ENCODE measurements at regions not wholly inside any gene's neighbourhood (a gene's known extent, or its start where the extent isn't known, plus 50 kb on each side); places are given as distances from the start of the nearest gene placed in this dataset.

DNA sequence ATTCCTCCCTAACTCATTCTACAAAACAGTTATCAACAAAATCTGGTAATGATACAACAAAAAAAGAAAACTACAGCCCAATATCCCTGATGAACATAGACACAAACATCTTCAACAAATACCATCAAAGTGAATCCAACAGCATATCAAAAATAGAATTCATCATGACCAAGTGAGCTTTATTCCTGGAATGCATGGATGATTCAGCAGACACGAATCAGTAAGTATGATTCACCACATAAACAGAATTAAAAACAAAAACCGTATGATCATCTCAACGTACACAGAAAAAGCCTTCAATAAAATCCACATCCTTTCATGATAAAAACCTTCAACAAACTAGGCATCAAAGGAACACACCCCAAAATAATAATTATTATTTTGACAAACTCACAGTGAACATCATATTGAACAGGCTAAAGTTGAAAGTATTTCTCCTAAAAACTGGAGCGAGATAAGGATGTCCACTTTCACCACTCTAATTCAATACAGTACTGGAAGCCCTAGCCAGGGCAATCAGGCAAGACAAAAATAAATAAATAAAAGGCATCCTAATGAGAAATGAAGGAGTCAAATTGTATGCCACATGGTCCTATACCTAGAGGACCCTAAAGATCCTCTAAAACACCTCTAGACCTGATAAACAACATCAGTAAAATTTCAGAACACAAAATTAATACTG is 305.1 kb upstream of the RGMB start:
- DNase-seq = peak; percentile 73

DNA sequence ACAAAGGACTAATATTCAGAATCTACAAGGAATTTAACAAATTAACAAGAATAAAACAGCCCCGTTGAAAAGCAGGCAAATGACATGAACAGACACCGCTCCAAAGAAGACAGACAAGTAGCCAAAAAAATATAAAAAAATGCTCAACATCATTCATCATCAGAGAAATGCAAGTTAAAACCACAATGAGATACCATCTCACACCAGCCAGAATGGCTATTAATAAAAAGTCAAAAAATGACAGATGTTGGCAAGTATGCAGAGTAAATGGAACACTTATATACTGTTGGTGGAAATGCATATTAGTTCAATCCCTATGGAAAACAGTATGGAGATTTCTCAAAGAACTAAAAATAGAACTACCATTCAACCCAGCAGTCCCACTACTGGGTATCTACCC is 302.7 kb upstream of the RGMB start:
- DNase-seq = peak; percentile 57

DNA sequence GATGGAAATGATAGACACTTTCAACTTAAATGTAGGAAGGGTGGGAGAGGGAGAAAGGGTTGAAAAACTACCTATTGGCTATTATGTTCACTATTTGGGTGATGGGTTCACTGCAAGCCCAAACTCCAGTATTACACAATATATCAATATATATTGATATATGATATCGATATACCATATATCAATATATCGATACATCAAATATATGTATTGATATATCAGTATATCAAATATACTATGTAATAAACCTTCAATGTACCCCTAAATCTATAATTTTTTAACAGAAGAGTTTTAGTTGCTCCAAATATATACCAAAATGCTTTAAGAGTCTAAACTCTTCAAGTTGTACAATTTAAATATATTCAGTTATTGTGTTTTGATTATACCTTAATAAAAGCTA is 302.0 kb upstream of the RGMB start:
- no peak for DNase-seq

DNA sequence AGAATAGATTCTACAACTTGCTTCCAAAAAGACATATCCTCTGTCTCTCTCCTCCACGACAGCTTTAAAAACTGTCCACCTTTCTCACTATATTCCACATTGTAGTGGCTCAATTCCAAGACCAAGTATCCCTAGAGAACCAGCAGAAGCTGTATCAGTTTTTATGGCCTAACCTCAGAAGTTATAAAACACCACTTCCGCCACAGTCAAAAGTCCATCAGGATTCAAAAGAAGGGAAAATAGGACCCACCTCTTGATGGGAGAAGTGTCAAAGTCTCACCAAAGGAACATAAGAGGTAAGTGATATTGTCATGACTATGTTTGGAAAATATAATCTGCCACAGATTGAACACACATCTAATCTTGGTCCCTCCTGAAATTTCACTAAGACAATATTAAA is 299.2 kb upstream of the RGMB start:
- DNase-seq = no peak

DNA sequence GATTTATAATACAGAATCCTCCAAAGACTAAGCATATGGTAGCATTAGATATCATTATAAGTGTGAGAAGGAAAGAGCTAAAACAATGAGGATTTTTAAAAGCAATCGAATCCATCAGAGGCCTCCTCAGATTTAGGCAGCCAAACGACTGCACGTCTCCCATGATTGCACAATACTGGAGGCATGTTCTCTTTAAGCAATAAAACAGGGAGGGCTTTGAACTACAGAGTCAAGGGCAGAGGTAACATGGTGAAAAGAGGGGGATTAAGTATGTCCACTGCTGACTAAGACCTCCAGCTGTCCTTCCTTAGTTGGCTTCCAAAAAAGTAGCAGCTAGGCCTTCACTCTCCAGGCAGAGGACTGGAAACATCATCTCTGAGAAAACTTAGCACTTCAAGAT is 298.7 kb upstream of the RGMB start:
- DNase-seq = no peak

DNA sequence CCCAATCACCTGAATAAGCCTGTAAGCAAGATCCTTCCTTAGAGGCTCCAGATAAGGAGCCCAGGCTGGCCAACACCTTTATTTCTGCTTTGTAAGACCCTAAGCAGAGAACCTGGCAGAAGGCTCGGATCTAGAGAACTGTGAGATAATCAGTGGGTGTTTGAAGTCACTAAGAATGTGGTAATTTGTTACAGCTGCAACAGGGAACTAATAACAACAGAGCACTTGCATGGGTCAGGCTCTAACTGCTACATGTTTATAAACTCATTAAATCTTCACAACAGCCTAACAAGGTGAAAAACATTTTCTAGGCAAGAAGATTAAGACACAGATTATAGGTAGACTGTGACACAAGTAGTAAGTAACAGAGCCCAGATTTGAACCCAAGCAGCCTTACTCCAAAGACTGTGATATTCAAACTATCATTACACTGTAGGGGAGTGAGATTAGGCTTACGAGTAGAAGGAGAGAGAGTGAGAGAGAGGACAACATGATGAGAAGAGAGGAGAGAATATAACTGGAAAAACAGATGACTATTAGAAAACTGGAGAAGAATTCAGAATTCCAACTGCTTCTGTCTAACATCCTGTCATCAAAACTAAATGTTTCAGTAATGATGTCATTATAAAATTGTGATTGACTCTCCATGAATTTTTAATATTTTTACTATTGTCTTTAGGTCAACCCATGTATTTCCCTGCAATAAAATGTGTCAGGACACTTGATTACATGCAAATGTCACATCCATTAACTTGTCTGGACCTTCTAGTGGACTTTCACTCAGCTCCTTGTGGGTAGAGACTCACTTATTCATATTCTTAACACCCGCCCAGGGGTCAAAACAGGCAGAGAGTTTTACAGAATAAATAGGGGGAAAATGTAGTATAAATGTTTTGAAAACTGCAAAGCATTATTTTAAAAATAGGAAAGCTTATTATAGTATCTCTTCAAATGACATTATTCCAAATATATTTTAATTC is 290.9 kb upstream of the RGMB start:
- no peak for DNase-seq

DNA sequence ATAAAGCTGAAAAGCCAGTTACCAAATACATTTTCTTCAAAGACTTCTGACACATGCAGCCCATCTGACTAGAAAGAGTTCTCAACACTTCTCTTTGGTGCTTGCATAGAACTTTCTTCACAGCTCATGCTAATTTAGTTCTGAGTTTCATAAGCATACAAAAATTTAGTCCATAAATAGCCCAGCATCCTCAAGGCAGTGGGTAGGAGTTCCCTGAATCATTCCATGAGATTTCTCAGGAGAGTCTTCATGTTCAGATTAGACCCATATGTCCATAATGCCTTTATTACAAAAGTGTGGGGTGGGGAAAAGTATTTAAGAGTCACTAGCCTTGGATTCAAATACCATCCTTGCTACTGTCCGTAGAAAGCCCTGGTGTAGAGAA is 290.2 kb upstream of the RGMB start:
- DNase-seq = peak; percentile 13

DNA sequence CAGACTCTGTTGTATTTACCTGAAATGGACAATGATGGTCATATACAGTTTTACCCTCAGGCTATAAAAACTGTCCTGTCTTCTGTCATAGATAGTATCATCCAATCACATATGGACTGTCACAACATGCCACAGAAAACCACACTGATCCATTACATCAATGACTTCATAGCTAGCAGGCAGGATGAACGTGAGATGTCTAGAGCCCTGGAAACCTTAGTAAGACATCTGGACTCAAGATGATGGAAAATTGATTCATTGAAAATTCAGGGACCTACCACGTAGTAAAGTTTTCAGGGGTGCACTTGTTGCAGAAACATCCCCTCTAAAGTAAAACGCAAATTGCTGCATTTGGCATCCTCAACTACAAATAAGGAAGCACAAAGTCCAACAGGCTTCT is 284.4 kb upstream of the RGMB start:
- no peak for DNase-seq

DNA sequence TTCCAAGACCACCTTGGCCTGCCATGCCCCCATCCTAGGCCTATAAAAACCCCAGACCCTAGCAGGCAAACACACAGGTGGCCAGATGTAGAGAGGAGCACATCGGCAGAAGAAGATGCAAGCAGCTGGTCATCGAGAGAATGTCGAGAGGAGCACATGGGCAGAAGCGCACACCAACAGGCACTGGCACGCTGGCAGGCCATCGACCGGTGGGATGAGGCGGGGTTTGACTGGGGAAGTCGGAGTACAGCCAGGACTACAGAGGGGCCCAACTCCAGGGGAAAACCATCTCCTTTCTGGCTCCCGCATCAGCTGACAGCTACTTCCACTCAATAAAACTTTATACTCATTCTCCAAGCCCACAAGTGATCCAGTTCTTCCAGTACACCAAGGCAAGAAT is 283.1 kb upstream of the RGMB start:
- no peak for DNase-seq

DNA sequence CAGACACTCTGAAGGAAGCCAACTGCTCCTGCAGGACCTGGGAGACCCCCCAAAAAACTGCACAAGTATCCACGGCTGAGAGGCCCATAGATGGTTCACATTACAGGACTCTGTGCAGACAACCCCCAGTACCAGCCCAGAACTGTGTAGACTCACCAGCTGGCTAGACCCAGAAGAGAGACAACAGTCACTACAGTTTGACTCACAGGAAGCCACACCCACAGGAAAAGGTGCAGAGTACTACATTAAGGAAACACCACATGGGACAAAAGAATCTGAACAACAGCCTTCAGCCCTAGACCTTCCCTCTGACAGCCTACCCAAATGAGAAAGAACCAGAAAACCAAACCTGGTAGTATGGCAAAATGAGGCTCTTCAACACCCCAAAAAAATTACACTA is 281.2 kb upstream of the RGMB start:
- no peak for DNase-seq

DNA sequence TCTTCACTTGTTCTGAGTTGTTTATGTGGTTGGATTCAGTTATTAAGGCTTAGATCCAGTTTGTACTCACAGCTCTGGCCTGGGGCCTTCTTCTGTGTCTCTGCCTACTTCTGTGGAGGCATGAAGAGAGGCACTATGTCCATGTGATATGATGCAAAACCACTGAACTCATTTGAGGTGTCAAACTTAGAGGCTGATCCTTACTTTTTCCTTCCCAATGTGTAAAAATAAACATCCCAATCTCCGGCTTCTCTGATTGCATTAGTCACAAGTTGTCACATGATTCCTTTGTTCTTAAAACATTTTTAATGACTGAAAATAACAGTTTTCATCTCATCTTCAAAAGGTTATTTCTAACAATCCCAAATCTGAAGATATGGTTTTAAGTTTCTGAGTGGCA is 276.0 kb upstream of the RGMB start:
- DNase-seq = no peak

DNA sequence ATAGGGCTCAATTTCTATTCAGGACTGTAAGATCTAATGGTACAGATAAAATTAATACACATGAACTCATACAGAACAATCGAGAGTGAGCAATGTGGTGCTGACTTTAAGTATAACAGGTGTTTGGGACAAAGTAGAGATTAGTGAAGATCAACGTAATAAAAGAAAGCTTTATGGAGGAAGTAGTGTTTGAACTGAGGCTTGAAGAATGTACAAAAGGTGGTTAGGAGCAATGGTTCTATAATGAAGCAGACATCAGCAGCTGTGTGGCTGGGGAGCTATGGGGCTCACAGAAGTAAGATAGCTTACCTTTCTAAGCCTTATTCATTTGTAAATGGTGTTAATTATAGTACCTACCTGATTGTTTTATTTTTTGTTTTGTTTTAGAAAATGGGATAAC is 275.4 kb upstream of the RGMB start:
- DNase-seq = no peak

DNA sequence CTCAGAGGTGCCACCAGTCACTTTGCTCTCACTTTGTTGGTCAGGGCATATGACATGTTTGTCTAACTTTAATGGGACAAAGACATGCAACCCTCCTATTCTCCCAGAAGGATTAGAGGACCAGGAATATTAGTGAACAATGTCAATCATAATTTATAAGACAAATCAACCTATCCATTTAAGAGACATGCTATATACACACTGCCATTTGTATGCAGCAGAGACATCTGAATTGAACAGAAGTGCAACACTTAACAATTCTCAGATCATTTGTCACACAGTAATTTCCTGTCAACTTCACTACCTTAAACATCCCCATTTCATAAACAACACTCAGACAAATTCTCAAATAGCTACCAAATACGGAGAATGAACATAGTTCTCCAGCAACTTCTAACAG is 273.6 kb upstream of the RGMB start:
- DNase-seq = no peak

DNA sequence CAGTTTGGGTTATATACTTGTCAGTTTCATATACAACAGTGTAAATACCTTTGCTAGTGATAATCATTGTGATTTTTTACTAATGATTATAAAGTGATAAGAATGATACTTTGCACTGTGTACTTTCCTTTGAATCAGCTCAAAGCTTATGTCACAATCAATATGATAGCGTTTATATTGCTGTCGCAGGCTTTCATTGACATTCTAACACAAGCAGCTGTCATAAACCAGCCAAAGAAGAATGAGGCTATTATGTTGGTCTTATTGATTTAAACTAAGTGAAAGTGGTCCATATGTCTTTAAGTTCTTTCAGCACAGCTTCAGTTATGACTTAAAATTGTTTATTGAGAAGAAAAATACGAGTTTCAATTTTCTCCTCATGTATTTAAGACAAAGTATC is 272.7 kb upstream of the RGMB start:
- DNase-seq = no peak

DNA sequence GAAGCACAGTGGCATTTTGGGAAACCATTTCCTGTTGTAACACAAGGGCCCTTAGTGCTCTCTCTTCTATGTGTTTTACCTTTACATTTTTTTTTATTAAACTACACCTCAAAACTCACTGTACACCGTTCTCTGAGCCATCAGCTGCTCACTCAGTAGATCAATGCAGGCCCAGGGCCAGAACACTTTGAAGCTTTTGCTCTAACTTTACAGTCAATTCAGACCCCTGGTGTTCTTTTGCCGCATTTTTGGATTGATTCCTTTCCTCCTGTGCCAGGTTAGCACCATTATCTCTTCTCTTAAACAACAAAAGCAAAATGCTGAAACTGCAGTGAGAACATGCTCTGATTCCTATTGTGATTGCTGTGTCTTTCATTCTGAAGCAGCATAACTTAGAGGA is 269.8 kb upstream of the RGMB start:
- DNase-seq = no peak

DNA sequence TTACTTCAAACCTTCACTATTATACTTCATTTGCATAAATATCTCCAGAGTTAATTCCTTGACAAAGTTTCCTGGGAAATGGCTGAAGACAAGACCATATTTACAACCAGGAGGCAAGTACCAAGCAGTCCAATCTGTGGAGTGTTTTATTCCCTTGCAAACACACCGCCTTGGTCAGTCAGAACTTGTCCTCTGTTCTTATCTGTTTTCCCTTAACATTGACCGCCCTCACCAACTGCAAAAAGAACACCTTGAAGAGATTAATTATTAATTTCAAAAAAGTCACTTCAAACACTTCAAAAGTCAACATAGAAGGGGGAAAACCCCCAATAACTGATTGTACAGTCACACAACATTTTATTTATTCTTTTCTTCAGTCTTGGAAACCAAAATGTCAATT is 269.0 kb upstream of the RGMB start:
- no peak for DNase-seq

DNA sequence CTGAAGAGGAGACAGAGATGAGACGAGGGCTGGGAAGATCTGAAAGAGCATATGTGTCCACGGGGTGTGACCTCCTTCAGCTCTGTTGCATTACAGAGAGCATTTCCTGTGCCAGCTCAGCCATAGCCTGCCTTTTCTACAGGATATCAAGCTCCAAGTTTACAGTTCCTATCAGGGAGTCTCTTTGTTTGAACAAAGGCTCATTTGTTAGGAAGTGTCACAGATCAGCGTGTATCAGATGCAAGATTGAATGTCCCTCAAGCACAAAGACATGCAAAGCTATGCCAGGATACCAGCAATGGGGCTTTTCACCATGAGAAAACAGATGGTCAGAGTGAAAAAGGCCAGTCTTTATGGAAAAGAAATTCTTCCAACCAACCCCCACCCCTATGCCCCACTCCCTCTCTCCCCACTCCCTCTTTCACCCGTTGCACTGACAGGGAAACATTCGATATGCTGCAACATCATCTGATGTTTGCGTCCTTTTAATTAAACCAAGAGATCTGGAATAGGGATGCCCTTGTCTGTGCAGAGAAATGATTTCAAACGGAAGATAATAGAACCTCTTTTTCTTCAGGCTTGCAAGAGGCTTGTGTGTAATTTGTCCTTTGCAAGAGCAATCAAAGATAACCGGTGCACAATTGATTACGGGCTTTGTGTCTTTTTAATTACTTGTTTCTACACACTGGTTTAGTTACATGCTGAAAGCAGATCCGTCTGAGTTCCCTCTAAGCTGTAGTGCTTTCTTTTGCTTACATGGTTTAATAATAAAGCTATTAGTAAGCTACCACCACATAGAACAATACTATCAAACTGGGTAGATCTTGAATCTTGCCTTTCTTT is 263.1 kb upstream of the RGMB start:
- no peak for DNase-seq

DNA sequence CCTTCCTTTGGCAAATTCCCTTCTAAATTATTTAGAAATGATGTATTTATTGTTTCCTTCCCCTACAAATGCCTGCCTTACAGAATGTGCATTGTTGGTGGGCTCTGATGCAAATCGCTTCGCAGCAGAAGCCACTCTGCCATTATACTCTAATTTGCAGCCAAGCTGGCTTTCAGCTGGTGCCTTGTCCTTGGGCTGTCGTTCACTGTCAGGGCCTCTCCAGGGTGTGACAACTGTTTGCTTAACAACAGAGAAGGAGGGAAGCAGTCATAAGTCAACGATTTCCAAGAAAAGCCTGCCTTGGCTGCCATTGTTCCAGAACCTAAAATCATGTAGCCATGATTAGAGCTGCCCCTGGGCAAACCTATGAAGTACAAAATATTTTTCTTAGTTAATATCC is 260.1 kb upstream of the RGMB start:
- no peak for DNase-seq

DNA sequence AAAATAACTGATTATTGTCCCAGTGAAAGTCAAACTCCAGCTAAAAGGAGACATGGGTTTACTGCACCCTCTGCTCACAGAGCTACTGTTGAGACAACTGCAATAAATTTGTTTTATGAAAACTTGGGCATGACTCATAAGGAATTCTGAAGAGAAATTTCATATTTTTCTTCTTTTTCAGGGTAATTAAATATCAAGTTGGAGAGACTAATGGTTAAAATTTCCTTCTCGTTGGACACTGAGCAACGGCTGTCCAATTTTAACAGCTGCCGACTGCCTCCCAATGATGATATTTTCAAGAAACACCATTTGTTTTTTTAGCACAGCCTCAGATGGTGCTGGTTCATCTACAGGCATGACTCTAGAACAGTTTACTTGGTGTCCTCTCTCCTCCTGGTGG is 259.2 kb upstream of the RGMB start:
- DNase-seq = no peak

DNA sequence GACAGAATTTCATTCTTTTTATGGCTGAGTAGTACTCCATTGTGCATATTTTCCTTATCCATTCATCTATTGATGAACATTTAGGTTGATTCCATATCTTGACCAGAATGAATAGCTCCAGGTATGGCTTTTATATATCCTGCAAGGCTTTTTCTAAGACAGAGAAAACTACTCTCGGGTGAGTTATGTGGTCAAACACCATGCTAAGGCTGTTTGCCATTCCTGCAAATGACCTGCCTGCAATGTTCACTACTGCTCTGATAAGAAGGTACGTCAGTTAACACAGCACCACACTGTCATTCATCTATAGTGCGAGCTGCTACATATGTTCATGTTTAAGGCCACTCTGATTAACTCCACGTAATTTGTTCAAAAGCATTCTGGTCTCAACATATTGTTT is 256.8 kb upstream of the RGMB start:
- no peak for DNase-seq

DNA sequence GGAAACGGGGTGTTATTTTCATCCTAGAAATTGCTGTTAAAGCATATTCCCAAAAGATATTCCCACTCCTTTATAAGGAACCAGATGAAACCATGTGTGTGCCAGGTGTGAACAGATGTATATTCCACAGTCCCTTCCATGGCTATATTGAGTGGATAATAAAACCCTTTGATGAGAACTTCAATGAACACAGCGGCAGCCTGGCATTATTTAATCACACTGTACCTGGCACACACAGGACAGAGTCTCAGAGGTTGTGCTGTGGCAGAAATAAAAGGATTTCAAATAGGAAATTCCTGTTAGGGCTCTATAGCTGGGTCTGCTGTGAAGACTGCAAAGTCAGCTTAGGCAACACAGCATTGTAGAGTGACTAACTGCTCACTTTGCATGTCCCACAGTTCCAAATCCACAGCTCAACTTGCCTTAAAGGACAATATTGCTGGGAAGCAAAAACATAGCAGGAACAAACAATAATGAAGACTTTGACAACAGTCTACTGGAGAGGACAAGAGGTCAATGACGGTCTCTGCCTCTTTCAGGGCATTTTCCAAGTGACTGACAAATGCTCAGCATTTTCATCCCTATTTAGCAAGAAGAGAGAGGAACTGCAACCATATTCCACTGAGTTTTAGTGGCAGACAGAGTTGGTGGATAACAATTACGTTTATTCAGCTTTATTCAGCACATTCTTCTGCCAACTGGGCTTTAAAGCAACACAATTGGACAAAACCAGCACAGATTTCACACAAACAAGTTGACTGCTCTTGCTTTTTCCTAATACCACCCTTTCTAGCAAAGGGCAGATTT is 255.7 kb upstream of the RGMB start:
- DNase-seq = no peak

DNA sequence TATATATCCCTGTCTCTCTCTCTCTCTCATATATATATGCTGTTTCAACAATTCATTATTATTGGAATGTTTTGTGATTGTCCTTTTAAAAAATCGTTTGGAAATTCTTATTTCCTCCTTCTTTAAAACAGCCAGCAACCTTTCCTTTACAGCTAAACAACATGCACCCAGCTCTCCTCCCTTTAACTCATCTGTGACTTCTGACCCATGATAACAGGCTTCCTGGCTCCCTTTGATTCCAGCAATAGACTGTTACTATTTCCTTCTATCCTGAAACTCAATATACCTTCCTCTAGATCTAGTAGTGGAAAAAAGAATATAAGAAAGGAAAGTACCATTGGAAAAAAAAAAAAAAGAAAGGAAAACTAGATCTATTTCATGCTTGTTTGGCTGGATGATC is 254.7 kb upstream of the RGMB start:
- no peak for DNase-seq

DNA sequence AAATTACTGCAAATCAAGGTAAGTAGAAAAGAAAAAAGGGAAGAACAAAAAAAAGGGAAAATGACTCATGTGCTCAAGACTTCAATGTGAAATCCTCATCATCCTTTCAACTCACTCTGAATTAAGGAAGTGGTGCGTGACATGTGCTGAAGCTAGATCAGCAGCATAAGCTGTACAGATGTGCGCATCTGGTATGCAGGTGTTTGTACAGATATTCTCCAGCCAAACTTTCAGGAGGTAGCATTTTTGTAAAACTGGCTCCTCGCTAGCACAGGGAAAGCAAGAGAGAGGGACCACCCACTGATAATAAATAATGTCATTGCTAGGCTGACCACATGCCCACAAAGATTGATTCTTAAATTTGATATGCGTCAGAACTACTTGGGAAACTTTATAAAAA is 253.9 kb upstream of the RGMB start:
- DNase-seq = no peak

All from NCI-H226 (cell line).